SU-DHL-6 (cell line): ENCODE measurements at regions not wholly inside any gene's neighbourhood (a gene's known extent, or its start where the extent isn't known, plus 50 kb on each side); places are given as distances from the start of the nearest gene placed in this dataset.

ENCODE experiments used
- H2AFZ ChIP-seq: fragments of 200-600 bp; sonication (generic); 2 replicates; pipeline ENCODE4 v1.6.1; 2014; ENCODE audit warnings: low read depth, mild to moderate bottlenecking, moderate library complexity, mixed read lengths, antibody characterized with exemption, low read length; ENCODE audit not compliant: severe bottlenecking
- H3F3A ChIP-seq: fragments of 200-600 bp; shearing (Covaris generic); 2 replicates; pipeline ENCODE4 v1.6.0; 2016; ENCODE audit warnings: antibody characterized with exemption, mild to moderate bottlenecking; ENCODE audit not compliant: insufficient read depth
- H3K27ac ChIP-seq: fragments of 200-600 bp; sonication (generic); 2 replicates; pipeline ENCODE4 v1.5.1; 2016; ENCODE audit warnings: low read depth, mild to moderate bottlenecking, low read length, moderate library complexity, mixed read lengths
- H3K27me3 ChIP-seq: fragments of 200-600 bp; sonication (generic), shearing (Covaris generic); 2 replicates; pipeline ENCODE4 v1.6.0; 2014; ENCODE audit warnings: mild to moderate bottlenecking, low read length
- H3K36me3 ChIP-seq: fragments of 200-600 bp; sonication (generic); 2 replicates; pipeline ENCODE4 v1.6.1; 2014; ENCODE audit warnings: mild to moderate bottlenecking, low read length, mixed read lengths
- H3K4me2 ChIP-seq: fragments of 300-600, 200-600 bp; shearing (Covaris generic), sonication (generic); 2 replicates; pipeline ENCODE4 v1.6.0; 2014; ENCODE audit warnings: low read length, low read depth, mild to moderate bottlenecking; ENCODE audit not compliant: poor library complexity, severe bottlenecking
- H3K4me3 ChIP-seq: fragments of 200-600 bp; sonication (generic); 2 replicates; pipeline ENCODE4 v1.5.1; 2014; ENCODE audit warnings: antibody characterized with exemption, low read length, mild to moderate bottlenecking, mixed read lengths; ENCODE audit not compliant: insufficient read depth, poor library complexity, severe bottlenecking
- H3K79me2 ChIP-seq: fragments of 200-600 bp; sonication (generic); 2 replicates; pipeline ENCODE4 v1.6.1; 2014; ENCODE audit warnings: mild to moderate bottlenecking, low read length, moderate library complexity; ENCODE audit not compliant: insufficient read depth
- H3K9ac ChIP-seq: fragments of 200-600 bp; sonication (generic); 2 replicates; pipeline ENCODE4 v1.7.0; 2014; ENCODE audit warnings: mild to moderate bottlenecking, low read length
- H3K9me2 ChIP-seq: fragments of 200-600 bp; sonication (generic); replicated peaks from 2 replicates; pipeline ENCODE4 v1.6.1; 2014; ENCODE audit warnings: low read length; ENCODE audit not compliant: insufficient read depth
- H3K9me3 ChIP-seq: fragments of 200-600 bp; sonication (generic); 2 replicates; pipeline ENCODE4 v1.6.1; 2014; ENCODE audit warnings: low read length, mixed read lengths; ENCODE audit not compliant: insufficient read depth
- H4K20me1 ChIP-seq: fragments of 200-600 bp; sonication (generic); 2 replicates; pipeline ENCODE4 v1.6.1; 2014; ENCODE audit warnings: low read depth, mild to moderate bottlenecking, antibody characterized with exemption, low read length, moderate library complexity, mixed read lengths
- CTCF ChIP-seq: fragments of 200-600 bp; sonication (generic); IDR thresholded peaks from one replicate; pipeline ENCODE4 v1.5.1; 2017; ENCODE audit warnings: antibody characterized with exemption, mild to moderate bottlenecking, low read length, moderate library complexity; ENCODE audit not compliant: insufficient read depth, poor library complexity, severe bottlenecking
- EZH2phosphoT487 ChIP-seq: fragments of 200-600 bp; sonication (generic), shearing (Covaris generic); conservative IDR thresholded peaks from 2 replicates; pipeline ENCODE4 v1.6.1; 2018; ENCODE audit warnings: mild to moderate bottlenecking, antibody characterized with exemption, low read length, moderate library complexity, mixed read lengths

- H3K4me3 ChIP-seq: no peak overlapping the region
- no peak overlapping the region for H2AFZ ChIP-seq
- H3K79me2 ChIP-seq: no peaks in the 10 kb centered on the region
- H3K9ac ChIP-seq: no peak overlapping the region
- no peak overlapping the region for H3K27ac ChIP-seq
- H3K36me3 ChIP-seq: no peaks in the 10 kb centered on the region
- peaks cover 5% of the 10 kb centered on the region for H4K20me1 ChIP-seq
- H3K9me3 ChIP-seq: no peaks in the 10 kb centered on the region
- H3K27me3 ChIP-seq: no peaks in the 10 kb centered on the region
- no peaks in the 10 kb centered on the region for H3F3A ChIP-seq
- TF ChIP-seq CTCF: no peak
- no peak for TF ChIP-seq EZH2phosphoT487
- H3K4me2 ChIP-seq: no peak overlapping the region
- H3K9me2 ChIP-seq: no peaks in the 10 kb centered on the region
Measured at GRCh38 chr13:73898899-73899298, 235.3 kb downstream of the KLF12 start.

- Histone ChIP-seq H3K9me3 (no peaks in the 10 kb centered on the region), H3K27me3 (no peaks in the 10 kb centered on the region), H3K27ac (no peak overlapping the region)
Measured at GRCh38 chr13:73898276-73898675, 235.9 kb downstream of the KLF12 start.

GRCh38 chr13:73894995-73895571, 239.1 kb downstream of the KLF12 start:
- Histone ChIP-seq H2AFZ (no peak overlapping the region), H3K36me3 (no peaks in the 10 kb centered on the region), H3K9me3 (no peaks in the 10 kb centered on the region), H3K4me3 (no peak overlapping the region), H4K20me1 (no peaks in the 10 kb centered on the region), H3K9ac (no peak overlapping the region), H3K27me3 (no peaks in the 10 kb centered on the region), H3K4me2 (no peak overlapping the region), H3F3A (no peaks in the 10 kb centered on the region), H3K27ac (no peak overlapping the region), H3K79me2 (no peaks in the 10 kb centered on the region), H3K9me2 (no peaks in the 10 kb centered on the region)
- TF ChIP-seq CTCF (no peak), EZH2phosphoT487 (no peak)

More at GRCh38 chr13:73898276-73898675, 235.9 kb downstream of the KLF12 start:
- no peaks in the 10 kb centered on the region for H3K79me2 ChIP-seq
- no peaks in the 10 kb centered on the region for H3F3A ChIP-seq
- H4K20me1 ChIP-seq: peaks cover 5% of the 10 kb centered on the region; the same call in 1 of the 2 replicates
- H3K9me2 ChIP-seq: no peaks in the 10 kb centered on the region
- no peak overlapping the region for H3K4me2 ChIP-seq
- H3K9ac ChIP-seq: no peak overlapping the region
- no peak overlapping the region for H2AFZ ChIP-seq
- no peaks in the 10 kb centered on the region for H3K36me3 ChIP-seq
- H3K4me3 ChIP-seq: no peak overlapping the region
- TF ChIP-seq EZH2phosphoT487 (no peak), CTCF (no peak)
